AG08396 (cell line): ENCODE measurements at regions not wholly inside any gene's neighbourhood (a gene's known extent, or its start where the extent isn't known, plus 50 kb on each side); places are given as distances from the start of the nearest gene placed in this dataset.

ENCODE experiments used
- DNase-seq: peaks from one replicate; pipeline ENCODE4 v3.0.0; 2012; ENCODE audit warnings: low spot score, mixed read lengths

DNA sequence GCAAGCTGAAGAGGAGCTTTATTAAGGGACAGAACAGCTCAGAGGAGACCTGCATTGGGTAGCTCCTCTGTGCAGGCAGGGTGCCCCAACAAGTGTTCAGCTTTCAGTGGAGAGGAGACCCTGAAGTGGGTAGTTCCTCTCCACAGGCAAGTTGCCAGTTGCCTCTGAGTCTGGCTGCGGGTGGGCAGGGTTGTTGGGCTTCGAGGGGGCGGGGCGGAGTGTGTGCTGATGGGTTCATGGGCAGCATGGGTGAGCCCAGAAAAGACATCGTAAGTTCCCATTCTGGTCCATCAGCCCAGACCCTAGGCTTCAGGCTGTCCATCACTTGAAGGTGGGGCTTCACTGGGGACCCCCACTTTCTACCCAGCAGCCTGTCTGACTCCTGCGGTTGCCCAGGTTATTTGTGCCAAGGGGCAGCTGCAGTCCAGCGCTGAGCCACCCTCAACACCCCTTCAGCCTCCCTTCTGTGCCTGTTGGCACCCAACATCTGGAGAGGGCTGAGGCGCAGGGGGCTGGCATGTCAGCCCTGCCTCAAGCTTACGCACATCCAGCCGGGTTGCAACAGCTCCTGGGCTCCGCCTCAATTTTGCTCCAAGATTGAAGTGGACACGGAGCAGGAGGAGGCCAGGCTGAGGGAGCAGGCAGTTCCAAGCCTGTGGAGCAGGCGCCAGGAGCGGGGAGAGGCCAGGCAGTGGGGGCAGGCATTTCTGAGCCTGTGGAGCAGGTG, 350.5 kb upstream of the PCDH20 start:
- DNase-seq, result no peak

DNA sequence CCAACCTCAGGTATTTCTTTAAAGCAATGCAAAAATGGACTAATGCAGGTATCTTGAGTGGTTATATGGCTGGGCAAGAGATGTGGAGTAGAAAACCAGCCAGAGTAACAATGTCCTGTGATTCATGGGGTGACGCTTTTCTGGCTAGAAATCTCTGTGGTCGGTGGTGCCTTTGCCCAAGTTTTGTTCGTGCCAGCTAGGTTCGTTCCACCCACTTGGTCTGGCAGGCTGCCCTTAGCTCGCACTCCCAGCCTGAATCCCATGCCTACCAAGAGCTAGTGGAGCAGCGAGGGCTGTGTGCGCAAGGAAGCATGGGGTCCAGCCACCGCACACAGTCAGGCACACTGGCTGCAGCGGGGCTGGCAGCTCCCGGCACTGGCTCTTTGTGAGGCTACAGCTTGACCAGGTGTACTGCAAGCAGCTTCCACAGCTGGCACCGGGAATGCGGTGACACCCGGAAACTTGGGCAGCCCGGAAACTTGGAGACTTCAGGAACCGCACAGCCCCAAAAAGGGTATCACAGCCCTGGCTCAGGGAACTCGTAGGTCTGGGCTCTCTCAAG, 349.6 kb upstream of the PCDH20 start:
- no peak for DNase-seq

DNA sequence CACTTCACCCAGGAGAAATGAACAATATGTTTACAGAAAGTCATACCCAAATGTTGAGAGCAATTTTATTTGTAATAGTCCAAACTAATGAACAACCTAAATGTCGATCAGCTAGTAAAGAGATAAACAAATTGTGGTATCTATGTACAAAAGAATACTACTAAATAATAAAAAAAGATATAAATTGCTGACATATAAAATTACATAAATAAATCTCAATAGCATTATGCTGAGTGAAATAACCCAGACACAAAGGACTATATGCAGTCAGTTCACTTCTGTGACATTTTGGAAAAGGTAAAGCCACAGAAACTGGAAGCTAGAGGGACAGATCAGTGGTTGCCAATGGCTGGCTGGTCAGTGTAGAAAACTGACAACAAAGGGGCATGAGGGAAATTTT, 346.0 kb upstream of the PCDH20 start:
- no peak for DNase-seq

DNA sequence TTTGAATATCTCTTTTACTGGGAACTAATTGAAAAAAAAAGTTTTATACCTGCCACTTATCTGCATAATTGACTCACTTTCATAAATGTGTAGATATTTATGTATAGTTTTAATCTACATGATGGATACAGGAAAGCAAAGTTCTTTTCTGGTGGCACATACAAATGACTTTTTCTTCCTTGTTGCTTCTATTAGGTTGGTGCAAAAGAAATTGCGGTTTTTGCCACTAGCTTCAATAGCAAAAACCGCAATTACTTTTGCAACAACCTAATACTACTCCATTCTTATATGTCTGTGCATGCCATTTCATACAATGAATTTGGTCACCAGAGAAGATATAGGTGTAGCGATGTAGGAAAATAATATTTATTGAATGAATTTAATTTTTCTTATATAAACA, 344.5 kb upstream of the PCDH20 start:
- DNase-seq, result no peak

DNA sequence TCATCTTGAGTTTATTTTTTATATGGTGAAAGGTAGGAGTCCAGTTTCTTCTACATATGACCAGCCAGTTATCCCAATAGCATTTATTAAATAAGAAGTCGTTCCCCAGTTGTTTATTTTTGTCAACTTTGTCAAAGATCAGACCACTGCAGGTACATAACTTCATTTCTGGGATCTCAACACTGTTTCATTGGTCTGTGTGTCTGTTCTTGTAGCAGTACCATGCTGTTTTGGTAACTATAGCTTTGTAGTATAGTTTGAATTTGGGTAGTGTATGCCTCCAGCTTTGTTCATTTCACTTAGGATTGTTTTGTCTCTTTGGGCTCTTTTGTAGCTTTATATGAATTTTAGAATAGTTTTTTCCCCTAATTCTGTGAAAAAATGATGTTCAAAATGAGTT, 340.4 kb upstream of the PCDH20 start:
- DNase-seq, result no peak

DNA sequence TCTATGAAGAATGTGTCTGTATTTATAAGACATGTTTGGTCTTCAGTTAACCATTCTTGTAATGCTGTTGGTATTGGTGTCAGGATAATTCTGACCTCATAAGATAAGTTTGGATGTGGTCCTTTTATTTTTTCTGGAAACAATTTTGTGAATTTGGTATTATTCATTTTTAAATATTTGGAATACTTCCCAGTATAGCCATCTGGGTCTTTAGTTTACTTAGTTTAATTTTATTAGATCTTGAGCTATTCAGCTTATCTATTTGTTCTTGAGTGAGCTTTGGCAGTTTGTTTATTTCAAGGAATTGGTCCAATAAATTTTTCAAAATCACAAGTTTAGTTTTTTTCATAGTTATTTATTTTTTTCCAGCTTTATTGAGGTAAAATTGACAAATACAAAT, 335.4 kb upstream of the PCDH20 start:
- DNase-seq, result no peak

DNA sequence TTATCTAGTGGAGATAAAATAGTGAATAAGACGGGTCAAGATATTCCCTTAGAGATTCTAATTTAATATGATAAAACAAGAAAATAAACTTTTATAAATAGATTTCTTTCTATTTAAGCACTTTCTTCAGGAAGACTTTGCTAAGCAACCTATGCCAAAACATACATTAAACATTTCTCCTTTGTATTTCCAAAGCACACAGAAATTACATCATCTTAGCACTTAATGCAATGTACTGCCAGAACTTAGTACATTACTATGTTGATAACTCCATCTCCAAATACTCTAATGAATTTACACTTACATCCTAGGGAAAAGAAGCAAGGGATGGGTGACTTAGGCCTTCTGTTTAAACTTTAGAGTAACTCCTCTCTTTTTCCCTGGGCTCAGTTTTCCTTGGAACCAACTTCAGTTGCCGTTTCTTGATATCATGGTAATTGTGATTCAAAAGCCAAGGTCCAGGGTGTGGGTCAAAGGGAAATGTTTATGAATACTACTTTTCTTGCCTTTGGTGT, 322.6 kb upstream of the PCDH20 start:
- no peak for DNase-seq

DNA sequence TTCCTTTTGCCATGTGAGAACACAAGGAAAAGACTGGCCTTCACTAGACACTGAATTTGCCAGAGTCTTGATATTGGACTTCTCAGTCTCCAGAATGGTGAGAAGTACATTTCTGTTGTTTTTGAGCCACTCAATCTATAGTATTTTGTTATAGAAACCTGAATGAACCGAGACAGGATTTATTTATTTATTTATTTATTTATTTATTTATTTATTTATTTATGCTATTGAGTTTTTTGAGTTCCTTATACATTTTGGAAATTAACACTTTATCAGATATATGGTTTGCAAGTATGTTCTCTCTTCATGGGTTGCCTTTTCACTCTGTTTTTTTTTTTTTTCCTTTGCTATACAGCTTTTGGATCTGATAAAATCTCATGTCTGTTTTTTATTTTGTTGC, 319.0 kb upstream of the PCDH20 start:
- DNase-seq, result no peak

DNA sequence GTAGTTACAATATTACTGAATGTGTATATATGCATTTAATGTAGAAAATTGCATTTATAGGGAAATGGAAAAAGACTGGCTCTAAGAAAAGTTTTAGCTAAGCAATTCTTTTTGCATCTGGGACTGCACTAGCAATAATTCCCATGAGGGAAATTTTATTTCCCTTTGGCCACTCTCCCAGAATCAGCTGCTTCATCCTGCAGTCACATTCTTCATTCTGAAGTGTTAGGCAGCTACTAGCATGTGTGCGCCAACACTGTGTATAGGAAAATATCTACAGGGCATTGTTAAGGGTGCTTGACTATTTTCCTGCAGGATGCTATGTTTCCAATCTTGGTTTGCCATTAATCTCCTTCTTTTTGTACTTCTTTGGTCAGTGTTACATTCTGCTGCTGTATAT, 312.8 kb upstream of the PCDH20 start:
- no peak for DNase-seq

DNA sequence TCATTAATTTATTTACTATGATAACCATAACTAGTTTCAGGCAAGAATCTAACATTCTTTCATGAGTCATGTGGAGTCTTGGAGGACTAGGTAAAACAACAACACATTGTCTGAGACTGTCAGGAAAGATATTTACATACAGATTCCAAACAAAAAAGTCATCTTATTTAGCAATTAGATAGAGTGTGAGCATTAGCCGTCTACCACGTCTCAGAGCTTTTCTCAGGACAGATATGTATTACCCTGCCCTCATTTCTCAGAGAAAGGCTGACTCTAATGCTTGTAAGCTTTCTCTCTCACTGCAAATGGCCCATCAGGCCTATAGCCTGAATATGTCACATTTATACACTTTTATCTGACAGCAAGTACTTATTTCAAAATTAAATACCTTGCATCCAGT, 312.1 kb upstream of the PCDH20 start:
- no peak for DNase-seq

DNA sequence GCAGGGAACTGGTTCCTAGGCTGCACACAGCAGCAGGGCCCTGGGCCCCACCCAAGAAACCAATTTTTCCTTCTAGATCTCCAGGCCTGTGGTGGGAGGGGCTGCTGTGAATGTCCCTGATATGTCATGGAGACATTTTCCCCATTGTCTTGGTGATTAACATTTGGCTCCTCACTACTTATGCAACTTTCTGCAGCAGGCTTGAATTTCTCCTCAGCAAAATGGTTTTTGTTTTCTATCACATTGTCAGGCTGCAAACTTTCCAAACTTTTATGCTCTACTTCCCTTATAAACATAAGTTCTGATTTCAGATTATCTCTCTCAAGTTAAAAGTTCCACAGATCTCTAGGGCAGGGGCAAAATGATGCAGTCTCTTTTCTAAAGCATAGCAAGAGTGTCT, 310.2 kb upstream of the PCDH20 start:
- DNase-seq, result no peak

DNA sequence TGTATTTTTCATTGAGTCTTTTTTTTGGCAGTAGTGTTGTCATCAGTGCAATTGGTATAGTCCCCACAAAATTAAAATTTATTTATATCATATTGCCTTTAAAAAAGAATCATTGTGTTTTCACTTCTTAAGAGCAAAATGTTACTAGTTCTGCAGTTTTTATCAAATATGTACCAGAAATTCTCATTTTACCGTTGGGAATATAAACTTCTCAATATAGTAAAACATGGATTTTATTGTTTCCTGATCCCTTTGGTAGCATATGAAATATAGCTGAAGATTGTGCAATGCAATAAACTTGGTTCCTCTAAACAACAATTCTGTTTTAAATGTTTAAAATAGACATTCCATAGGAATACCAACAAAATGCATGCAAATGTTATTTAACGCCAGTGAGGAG, 306.5 kb upstream of the PCDH20 start:
- no peak for DNase-seq

DNA sequence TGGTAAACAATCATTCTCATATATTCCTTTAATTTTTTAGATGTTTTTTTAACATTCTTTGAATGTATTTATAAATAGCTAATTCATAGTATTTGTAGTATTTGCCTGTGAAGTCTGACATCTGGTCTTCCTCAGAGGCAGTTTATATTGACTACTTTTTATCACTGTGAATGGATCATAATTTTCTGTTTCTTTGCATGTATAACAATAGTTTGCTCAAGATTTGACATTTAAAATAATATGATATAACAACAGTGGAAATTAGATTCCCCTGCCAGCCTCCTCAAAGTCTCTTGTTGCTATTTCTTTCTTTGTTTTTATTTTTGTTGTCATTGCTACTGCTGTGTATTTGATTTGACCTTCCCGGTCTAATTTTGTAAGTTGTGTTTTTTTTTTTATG, 297.0 kb upstream of the PCDH20 start:
- DNase-seq, result no peak

DNA sequence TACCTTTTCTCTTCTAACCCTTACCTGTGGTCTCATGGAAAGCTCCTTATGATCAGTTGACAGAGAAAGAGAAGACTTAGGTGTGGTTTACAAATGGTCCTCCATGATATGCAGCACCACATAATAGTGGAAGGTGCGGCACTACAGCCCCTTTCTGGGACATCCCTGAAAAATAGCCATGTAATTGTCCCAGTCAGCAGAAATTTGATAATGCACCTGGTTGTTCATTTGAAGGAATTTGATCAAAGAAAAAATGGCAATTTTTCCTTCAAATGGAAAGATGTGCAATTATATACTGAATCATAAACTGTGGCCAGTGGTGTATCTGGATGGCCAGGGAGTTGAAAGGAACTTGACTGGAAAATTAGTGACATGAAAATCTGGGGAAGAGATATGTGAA, 293.6 kb upstream of the PCDH20 start:
- DNase-seq, result no peak

DNA sequence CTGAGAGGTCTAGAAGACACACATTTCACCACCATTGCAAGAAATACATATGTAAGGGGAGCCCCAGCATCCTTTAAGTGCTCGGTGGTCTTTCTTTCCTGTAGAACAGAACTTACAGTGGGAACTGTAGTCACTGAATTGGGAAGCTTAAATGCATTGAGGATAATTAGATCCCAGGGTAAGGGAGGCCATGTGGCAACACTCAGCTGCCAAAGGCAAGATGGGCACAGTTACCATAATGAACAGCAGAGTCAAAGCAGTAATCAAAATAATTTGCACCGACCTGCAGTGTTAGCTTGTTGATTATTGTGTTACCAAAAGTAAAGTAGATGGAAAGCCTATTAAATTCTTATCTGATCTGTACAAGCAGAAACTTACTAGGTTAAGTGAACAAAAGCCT, 291.2 kb upstream of the PCDH20 start:
- no peak for DNase-seq

DNA sequence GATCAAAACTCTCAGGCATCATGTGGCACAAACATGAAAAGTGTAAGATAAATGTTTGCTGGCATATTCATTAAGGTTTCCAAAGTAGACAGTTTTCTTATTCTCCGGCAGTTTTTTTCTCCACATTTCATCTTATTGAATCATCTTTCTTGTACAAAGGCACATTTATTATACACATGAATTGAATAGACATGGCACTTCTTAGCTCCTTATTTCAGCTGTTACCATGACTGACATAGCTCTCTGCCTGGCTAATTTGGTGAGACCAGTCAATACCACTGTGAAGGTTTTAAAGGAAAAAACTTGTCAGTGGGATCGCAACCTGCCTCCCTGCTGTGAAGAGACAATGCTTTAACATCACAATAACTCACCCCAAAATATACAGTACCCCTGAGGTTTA, 285.0 kb upstream of the PCDH20 start:
- no peak for DNase-seq

DNA sequence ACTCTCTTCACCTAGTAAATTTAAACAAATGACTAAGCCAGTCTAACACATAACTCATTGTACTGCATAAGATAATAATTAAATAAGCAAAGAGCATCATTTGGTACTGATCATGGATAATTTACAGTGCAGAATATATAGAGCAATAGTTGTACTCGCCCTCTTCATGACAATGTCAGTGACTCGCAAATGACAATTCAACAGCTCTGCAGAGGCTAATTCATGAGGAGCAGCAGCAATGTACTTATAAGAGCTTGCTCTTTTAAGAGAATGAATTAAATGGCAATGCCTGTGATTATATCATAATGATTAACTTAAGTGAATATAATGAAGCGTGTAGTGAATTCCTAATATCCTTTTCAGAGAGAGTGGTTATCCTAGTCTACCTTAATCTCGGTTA, 284.5 kb upstream of the PCDH20 start:
- no peak for DNase-seq

DNA sequence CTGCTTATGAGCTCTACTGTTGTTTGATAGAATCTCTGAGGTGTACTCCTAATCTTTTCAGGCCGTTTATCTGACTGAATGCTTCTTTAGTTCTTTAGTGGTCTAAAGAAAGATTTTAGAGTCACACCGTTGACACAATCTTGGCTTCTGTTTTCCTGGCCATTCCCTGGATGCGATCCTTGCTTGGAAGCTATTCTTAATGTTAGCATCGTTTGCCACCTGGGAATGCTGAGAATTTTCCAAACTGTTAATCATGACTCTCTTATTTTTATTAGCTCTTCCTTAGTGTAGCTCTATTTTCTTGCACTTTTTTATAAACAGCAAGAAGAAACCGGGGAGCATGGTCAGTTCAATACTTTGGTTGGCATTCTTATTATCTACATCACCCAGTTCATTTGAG, 281.0 kb upstream of the PCDH20 start:
- no peak for DNase-seq

DNA sequence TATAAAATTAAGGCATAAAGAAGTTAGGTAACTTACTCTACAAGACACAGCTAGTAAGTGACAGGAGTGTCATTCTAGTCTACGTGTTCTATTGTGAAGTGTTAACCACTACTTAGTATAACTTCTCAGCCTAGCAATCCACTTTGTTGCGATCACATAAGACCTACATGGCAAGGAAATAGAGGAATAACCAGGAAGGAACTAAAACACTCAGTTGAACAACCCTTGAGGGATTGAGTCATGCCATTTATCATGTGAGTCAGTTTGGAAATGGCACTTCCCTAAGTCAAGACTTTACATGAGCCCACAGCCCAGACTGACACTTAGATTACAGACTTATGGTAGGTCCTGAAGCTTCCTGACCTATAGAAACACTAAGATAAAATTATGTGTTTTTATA, 279.5 kb upstream of the PCDH20 start:
- no peak for DNase-seq

DNA sequence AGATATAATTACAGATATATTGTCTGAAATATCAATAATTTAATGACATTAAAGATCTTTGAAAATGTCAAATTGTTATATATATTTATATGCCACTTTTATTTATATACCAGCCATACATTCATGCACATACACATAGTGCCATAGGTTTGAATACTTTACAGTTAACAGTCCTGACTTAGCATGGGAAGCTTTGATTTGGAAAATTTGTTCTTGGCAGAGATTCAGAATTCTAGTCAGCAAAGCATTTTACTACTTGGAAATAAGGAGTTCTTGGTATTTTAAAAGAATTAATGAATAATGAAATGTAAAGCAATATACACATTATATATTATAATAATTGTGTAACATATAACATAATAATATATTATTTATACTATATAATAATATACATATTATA, 277.0 kb upstream of the PCDH20 start:
- DNase-seq, result no peak

DNA sequence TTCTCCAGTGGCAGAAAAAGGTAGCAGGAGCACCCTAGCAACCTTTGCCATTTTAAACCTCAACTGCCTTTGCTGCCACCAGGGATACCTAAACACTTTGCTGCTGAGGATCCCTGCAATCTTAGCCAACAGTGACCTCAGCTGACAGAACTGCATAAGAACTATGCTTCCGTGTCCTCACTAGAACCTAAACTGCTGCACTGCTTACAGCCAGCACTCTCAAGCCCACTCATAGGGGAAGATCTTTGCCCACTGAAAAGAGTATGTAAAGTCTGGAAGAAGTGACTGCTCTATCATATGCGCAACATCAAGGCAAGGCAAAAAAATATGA, 270.0 kb upstream of the PCDH20 start:
- no peak for DNase-seq

DNA sequence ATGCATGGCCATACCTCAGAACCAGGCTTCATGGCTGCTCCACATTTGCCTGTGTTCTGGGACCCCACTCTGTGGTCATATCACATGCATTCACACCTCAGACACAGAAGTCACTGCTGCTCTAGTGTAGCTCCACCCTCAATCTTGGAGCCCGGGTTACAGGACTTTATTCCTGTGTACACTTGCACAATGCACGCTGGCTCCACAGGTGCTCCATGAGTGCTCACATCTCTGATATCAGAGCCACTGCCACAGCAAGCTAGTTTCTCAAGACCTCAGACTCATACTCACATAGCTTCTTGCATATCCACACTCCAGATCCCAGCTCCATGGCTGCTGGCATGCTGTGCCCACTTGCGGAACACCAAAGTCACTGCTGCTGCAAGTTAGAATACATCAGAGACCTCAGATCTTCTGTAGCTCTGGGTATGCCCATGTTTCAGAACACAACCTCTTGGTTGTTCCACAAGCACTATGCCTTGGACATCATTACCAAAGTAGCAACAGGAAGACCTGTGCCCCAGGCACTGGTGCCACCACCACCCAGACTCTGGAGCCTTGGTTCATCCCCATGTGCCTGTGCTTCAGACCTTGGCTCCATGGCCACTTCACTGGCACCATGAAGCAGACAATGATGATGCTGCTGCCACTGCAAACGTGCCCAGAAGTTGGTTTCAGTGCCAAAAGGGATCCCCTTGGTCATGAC, 269.5 kb upstream of the PCDH20 start:
- no peak for DNase-seq

DNA sequence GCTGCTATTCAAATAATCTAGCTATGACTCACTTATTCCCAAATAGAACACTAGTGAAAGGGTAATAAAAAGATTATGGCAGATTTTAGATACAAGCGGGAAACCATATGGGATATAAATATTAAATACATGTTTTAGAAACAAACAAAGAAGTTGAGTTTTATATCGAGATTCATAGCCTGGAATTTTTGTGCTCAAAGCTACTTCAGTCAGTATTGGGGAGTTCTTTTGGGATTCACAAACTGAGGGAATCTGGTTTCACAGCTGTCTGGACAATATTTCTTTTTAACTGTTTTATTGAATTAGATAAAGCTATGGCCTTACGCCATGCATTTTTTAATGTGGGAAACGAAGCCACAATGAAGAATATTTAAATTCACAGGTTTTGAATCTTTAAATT, 257.1 kb upstream of the PCDH20 start:
- no peak for DNase-seq
